ENCODE measurements at regions not wholly inside any gene's neighbourhood (a gene's known extent, or its start where the extent isn't known, plus 50 kb on each side); places are given as distances from the start of the nearest gene placed in this dataset.
"Not testable (repeated sequence)": the region's sequence is repeated elsewhere in the genome, so short reads cannot be mapped to it uniquely, and the experiment has no call there.

DNA sequence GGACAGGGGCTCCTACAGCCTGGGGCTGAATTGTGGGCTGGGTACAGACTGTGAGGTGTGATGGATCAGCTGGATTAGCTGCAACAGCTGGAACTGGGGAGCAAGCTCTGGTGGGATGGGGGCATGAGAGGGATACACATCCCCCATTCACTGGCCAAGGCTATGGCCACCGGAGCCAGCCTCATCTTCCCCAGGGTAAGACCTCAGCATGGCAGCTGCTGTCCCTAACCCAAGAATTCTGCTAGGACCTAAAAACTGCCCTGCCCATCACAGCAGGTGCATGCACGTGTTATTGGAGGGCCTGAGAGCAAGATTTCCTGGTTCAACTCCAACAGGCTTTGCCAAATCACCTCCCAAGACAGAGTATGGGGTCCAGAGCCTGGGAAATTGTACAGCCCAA is 258.6 kb upstream of the AGTR2 start:
- no peak for DNase-seq (ENCODE audit: low spot score)

DNA sequence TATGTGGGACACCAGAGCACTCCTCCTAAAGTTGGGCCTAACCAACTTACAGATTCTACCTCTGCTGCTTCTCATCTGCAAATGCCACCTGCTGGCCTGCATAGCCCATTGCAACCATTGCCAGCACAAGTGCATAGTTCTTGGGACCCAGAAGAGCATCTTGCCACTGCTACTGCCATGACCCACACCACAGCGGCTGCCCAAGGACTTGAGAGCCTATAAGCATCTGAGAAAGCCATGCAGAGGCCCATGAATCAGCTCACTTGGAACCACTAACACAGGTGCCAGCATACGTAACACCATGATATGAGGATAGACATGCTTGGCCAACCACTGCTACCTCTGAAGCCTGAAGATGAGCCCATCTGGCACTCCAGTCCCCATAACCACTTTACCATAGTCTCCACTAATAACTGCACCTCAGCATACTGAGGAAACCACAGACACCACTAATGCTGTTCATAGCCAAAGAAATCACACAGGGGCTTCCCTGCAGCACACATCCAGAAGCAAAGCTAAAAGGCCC is 258.1 kb upstream of the AGTR2 start:
- no peak for DNase-seq (ENCODE audit: low spot score)

DNA sequence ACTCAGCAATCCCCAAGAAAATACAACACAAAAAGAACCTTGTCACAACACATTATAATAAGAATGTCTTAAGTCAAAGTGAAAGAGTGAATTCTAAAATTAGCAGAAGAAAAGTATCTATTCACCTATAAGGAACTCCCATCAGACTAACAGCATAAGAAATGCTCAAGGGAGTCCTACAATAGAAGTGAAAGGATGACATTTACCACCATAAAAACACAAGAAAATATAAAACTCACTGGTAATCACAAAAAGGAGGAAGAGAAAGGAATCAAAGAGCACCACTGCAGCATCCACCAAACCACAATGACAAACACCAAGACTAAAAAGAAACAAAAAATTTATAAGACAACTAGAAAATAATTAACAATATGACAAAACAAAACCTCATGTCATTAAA is 257.0 kb upstream of the AGTR2 start:
- no peak for DNase-seq (ENCODE audit: low spot score)

DNA sequence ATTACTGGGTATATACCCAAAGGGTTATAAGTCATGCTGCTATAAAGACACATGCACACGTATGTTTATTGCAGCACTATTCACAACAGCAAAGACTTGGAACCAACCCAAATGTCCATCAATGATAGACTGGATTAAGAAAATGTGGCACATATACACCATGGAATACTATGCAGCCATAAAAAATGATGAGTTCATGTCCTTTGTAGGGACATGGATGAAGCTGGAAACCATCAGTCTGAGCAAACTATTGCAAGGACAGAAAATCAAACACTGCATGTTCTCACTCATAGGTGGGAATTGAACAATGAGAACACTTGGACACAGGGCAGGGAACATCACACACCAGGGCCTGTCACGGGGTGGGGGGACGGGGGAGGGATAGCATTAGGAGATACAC is 254.9 kb upstream of the AGTR2 start:
- not testable (repeated sequence) for DNase-seq (ENCODE audit: low spot score)

DNA sequence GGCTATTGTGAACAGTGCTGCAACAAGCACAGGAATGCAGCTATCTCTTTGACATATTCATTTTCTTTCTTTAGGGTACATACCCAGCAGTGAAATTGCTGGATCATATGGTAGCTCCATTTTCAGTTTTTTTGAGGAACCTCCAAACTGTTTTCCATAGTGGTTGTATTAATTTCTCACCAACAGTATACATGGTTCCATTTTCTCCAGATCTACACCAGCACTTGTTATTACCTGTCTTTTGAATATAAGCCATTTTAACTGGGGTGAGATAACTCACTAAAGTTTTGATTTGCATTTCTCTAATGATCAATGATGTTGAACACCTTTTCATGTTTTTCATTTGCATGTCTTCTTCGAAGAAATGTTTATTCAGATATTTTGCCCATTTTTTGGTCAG is 241.1 kb upstream of the AGTR2 start:
- DNase-seq (ENCODE audit: low spot score), result no peak

DNA sequence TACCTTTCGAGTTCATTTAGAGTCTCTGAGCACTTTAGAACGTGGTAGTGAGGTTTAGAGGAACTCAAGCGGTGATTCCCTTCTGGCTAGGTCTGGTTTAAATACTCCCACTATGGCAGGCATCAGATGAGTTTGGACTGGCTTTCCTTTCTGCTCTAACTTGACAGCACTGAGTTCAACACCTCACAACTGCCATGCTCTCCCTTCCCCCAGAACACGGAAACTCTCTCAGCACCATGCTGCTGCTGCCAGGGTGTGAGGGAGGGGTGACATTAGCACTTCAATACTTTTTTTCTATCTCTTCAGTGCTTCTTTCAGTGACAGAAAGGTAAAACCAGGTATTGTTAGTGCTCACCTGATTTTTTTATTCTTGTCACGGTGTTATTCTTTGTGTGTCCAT is 234.5 kb upstream of the AGTR2 start:
- no peak for DNase-seq (ENCODE audit: low spot score)

DNA sequence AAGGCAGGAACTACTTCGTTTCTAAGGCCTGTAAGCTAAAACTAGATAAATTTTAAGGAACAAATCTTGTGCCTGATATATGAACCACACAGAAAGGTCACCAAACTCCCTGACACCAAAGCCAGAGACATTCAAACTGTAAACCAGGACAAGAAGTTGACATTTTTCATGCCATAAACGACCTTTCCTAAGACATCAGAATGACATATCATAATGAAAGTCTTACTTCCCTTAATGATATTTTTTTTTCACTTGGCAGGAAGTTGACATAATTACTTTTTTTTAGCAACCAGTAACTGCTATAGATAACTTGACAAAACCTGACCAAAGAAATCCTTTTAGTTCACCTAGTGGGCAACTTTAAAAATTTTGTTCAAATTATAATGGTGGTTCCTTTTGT is 231.5 kb upstream of the AGTR2 start:
- no peak for DNase-seq (ENCODE audit: low spot score)

DNA sequence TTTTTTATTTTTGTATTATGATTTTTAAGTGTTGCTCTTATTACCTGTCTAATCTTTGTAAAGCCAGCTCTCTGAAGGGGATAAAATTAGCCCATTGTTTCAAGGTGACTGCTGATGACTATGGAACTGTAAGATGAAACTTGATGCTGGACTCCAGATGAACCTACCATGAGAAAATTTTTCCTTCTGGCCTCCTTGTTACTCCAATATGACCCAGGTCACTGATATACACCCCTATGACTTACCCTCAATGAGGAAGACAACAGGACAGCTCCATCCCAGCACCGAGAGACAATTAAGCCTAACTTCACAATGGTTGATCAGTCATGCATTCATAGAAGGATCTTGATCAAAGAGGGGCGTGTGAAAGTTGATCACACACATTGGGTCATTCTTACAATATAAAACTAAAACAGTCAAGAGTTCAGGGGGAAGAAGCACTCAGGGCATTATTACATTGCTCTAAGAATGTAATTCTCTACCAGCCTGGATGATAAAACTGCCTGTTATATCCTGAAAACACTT is 230.8 kb upstream of the AGTR2 start:
- DNase-seq (ENCODE audit: low spot score), result no peak

DNA sequence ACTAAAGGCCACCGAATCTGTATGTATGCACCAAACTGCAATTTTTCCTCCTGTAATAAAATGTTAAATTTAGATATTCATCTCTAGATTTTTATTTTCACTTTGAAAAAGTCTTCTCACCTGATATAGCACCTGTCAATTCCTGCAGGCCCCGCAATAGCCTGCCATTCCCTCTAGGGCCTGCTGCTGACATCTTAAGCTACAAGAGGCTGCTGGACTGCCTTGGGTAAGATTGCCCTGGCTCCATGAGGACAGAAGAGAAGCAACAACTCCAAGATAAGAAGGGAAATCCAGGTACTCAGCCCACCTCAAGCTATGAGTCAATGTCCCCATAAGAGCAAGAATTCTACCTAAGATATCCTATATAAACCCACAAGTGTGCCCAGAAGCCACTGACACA is 230.2 kb upstream of the AGTR2 start:
- no peak for DNase-seq (ENCODE audit: low spot score)

DNA sequence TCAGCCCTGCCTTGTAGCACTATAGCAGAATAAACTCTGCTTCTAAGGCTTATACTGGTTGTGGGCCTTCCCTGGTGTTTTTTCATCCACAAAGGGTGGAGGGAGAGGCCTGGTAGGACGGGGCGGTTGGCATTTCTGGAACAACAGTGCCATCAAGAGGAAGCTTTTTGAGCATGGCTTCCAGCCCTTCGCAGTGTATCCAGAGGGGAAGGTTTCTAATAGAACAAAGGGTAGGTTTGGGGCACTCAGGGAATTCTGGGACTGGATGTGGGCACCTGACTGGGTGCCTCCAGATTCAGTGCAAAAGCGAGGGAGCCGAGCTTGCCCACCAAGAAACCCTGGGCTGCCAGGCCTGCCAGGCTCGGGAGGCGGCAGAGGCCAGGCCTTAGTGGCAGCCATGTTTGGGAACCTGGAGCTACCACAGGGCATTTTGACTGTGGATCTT is 229.6 kb upstream of the AGTR2 start:
- peak; percentile 89 for DNase-seq (ENCODE audit: low spot score)

DNA sequence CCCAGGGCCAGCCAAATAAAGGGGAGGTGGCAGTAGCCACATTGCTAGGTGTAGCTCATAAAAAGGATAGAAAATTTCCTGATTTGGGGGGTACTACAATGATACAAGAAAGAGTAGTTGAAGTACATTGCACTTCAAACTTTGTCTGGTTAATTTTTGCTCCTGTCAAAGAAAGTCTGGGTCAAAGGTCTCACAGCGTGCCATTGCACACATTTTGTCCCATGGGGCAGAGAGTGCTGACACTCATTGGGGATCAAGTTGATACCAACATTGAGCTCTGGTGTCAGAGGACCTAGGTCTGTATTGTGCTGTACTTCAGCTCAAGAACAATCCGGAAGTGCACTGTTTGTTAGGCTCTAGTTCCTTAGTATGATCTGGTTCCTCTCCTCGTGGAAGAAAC is 229.2 kb upstream of the AGTR2 start:
- DNase-seq (ENCODE audit: low spot score), result no peak

DNA sequence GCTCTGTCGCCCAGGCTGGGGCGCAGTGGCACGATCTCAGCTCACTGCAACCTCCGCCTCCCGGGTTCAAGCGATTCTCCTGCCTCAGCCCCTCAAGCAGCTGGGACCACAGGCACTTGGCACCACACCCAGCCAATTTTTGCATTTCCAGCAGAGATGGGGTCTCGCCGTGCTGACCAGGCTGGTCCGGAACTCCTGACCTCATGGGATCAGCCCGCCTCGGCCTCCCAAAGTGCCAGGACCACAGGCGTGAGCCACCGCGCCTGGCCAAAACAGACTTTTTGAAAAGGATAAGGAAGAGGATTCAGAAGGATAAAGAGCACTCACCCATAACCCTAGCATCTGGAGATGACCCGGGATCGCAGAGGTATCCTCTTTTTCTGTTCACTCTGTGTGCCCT is 224.5 kb upstream of the AGTR2 start:
- no peak for DNase-seq (ENCODE audit: low spot score)

DNA sequence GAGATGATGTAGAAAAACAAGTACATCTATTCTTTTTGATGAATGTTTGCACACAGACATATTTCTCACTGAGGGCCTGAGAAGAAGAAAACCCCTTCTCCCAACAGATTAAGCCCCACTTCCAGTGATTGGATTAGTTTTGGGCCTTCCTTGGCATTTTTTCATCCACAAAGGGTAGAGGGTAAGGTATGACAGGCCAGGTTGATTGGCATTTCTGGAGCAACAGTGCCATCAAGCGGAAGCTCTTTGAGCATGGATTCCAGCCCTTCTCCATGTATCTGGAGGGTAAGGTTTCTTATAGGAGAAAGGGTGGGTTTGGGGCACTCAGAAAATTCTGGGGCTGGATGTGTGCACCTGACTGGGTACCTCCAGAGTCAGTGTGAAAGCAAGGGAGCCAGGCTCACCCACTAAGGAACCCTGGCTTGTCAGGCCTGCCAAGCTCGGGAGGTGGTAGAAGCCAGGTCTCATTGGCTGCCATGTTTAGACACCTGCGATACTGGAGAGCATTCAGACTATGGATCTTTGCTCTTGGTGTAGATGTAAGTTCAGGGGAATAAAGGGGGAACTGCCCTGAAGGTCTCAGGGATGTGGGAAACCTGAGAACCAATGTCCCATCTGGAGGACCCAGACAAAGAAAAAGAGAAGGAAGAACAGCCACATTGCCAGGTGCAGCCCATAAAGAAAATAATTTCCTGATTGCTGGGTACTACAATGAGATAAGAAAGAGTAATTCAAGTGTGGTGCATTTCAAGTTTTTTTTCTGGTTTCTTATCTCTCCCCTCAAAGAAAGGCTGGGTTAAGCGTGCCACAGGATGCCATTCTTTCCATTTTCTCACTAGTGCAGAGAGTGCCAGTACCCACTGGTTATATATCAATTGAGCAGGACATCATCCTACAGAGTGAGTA is 222.3 kb upstream of the AGTR2 start:
- no peak for DNase-seq (ENCODE audit: low spot score)

DNA sequence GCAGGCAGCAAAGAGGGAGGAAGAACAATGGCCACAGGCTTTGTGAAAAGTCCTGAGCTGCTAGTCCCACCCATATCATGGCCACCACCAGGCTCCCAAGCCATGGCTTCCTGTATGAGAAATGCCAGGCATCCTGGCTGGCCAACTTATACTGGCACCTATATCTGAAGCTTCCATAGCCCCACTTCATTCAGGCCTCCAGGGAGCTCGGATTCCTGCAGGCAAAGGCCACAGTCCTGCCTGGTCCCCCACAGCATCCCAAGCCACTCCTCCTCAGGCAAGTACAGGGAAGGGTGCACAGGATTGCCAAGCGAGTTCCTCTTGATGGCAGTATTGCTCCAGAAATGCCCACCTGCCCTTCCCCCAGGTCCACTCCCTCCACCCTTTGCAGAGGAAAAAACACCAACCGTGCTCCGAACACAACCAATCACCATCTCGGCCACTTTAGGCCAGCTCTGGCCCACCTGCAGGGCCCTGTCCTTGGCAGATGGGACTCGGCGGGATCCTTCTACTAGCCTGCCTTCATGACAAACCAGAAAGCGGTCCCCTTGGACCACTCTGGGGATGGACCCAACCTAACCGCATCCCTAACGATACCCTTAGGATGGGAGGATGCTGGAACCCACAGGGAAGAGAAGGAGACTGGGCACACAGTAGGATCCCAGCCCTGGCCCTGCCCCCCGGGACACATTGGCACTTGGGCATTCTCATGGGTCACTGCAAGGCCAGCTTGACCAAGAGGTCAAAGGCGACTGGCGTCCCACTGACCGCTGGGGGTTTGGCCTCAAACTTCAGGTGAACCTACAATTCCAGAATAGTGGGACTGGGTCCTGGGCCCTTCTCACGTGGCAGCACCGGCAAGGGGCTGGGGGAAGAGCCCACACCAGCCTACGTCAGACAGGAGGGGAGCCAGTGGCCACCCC is 220.4 kb upstream of the AGTR2 start:
- peak; percentile 55 for DNase-seq (ENCODE audit: low spot score)

DNA sequence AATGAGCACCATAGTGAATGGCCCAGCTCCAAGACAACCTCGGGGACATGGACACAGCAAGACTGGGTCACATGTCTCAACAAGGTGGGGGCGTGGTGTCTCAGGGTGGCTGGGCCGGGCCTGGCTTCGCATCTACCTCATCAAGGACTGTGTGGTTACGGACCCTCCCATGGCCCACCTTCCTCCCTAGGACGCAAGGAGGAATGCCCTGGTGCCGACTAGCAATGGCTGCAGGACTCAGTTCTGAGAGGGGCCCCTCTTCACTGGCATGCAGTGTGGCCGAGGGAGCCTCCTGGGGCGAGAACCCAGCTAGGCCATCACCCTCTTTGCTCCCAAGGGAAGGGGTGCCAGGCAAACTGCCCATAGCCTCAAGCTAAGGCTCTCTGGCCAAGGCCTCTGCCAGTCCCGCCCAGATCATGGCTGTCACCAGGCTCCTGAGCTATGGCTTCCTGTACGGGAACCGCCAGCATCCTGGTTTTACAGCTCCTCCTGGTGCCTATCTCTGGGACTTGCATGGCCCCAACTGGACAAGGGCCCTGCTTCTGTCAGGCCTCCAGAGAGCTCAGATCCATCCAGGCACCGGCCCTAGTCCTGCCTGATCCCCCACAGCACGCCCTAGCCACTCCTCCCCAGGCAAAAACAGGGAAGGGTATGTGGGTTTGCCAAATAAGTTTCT is 218.0 kb upstream of the AGTR2 start:
- DNase-seq (ENCODE audit: low spot score), result no peak

DNA sequence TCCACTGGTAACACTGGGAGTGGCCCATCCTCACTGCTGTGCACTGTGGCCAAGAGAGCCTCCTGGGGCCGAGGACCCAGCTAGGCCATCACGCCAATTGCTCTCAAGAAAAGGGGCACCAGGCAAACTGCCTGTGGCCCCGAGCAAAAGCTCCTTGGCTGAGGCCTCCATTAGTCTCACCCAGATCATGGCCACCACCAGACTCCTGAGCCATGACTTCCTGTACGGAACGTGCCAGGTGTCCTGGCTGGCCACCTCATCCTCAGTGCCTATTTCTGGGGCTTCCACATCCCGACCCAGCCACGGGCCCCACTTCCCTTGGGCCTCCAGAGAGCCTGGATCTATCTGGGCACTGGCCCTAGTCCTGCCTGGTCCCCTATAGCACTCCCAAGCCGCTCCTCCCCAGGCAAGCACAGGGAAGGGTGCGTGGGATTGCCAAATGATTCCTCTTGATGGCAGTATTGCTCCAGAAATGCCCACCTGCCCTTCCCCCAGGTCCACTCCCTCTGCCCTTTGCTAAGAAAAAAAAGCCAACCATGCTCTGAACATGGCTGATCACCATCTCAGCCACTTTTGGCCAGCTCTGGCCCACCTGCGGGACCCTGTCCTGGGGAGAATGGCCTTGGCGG is 212.6 kb upstream of the AGTR2 start:
- no peak for DNase-seq (ENCODE audit: low spot score)

DNA sequence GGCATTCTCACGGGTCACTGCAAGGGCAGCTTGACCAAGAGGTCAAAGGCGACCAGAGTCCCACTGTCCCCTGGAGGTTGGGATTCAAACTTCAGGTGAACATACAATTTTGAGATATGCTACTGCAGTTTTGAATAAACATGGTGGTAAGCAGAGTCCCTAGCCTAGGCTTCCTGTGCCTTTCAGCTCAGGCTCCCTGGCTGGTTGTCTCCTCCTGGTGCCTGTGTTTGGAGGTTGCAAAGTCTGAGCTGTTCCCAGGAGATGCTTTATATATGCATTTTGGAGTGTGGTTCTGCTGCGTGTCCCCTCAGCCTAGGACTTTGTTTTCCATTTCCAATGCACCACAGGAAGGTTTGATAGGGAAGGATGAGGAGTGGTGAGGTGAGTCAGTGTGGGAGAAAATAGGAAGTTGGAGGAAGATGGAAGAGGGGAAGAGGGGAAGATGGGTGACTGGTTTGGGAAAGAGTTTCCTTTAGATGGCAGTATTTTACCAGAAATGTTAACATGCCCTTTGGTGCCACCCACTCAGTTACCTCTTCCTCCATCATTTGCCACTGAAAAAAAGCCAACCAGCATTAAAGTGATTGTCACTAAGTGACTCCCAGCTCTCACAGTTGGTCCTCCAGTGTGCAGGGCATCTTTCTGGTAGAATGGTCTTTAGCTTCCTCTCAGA is 211.7 kb upstream of the AGTR2 start:
- no peak for DNase-seq (ENCODE audit: low spot score)

DNA sequence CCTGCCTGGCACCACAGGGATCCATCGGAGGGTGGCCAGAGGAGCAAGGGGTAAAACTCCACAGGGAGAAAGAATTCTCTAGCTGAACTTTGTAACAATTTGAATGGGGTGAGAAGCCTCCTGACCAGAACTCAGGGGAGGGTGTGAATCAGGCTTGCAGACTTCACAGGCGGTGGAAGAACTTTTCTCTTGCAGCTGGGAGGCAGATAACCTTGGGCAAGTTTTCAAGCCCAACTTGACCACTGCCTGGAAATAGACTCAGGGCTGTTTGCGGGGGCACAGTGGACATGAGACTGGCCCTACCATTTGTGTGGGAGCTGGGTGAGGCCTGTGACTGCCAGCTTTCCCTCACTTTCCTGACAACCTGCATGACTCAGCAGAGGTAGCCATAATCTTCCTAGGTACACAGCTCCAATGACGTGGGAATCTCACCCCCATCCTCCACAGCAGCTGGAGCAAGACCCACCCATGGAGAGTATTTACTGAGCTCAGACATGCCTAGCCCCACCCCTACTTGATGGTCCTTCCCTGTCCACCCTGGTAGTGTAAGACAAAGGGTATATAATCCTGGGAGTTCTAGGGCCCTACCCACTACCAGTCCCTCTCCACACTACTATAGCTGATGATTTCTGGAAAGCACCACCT is 210.0 kb upstream of the AGTR2 start:
- DNase-seq (ENCODE audit: low spot score), result no peak

DNA sequence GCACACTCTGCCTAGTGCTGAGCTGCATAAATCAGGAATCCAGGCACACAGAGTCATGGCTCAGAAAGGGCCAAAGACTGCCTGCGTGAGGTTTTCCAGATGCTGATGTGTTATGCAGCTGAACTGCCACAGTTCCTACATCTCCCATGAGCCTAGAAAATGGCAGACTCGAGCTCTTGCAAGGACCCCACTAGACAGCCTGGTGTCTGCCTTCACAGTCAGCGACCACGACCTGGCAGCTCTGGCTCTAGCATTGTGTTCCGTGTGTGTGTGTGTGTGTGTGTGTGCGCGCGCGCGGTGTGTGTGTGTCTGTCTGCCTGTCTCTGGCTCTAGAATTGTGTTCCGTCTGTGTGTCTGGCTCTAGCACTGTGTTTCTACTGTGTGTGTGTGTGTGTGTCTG is 203.6 kb upstream of the AGTR2 start:
- no peak for DNase-seq (ENCODE audit: low spot score)

Measured in ureter (tissue), 1 donor.